ENCODE measurements at regions not wholly inside any gene's neighbourhood (a gene's known extent, or its start where the extent isn't known, plus 50 kb on each side); places are given as distances from the start of the nearest gene placed in this dataset.

GRCh38 chr19:28399187-28399586 is 813.8 kb downstream of the UQCRFS1 start:
- Histone ChIP-seq H3K23me2 (ENCODE audit: insufficient read length, low read depth, low read length, poor library complexity, severe bottlenecking) (no peaks in the 10 kb centered on the region), H3K9me3 (ENCODE audit: control insufficient read depth, low read depth, low read length) (no peaks in the 10 kb centered on the region), H2BK15ac (ENCODE audit: low read depth, low read length) (no peak overlapping the region), H2AK5ac (ENCODE audit: insufficient read length, low read length) (no peak overlapping the region), H2AFZ (ENCODE audit: low read length) (no peak overlapping the region), H3K56ac (ENCODE audit: insufficient read length, low read depth, low read length) (no peak overlapping the region), H2BK120ac (ENCODE audit: low read depth, low read length, poor library complexity, severe bottlenecking) (no peak overlapping the region), H2BK12ac (ENCODE audit: insufficient read length, low read depth, low read length) (no peak overlapping the region), H3K4me1 (ENCODE audit: insufficient read depth, low read length) (peaks cover 4% of the 10 kb centered on the region; the same call in 1 of the 2 replicates), H3K4me2 (ENCODE audit: insufficient read depth, insufficient read length, low read length) (no peak overlapping the region), H3T11ph (ENCODE audit: low read length) (no peak overlapping the region), H3K18ac (ENCODE audit: insufficient read length, low read depth, low read length) (no peak overlapping the region), H3K79me2 (ENCODE audit: insufficient read depth, low read length) (no peaks in the 10 kb centered on the region), H3K4ac (ENCODE audit: low read depth, low read length) (no peak overlapping the region), H3K9ac (ENCODE audit: extremely low read depth, insufficient read length, low read length) (no peak overlapping the region), H2BK20ac (ENCODE audit: low read depth, low read length, poor library complexity, severe bottlenecking) (no peak overlapping the region), H3K27me3 (ENCODE audit: insufficient read depth, low read length) (no peaks in the 10 kb centered on the region), H2BK5ac (ENCODE audit: insufficient read length, low read length) (no peak overlapping the region), H4K20me1 (ENCODE audit: control insufficient read depth, insufficient read depth, insufficient read length) (no peaks in the 10 kb centered on the region), H4K91ac (ENCODE audit: insufficient read length, low read depth, low read length) (no peak overlapping the region), H3K27ac (ENCODE audit: insufficient read length, low read depth, low read length) (no peak overlapping the region), H3K23ac (ENCODE audit: insufficient read length, low read depth, low read length) (no peak overlapping the region), H3K79me1 (ENCODE audit: insufficient read depth, low read depth, low read length, poor library complexity, severe bottlenecking) (no peaks in the 10 kb centered on the region), H4K5ac (ENCODE audit: insufficient read length, low read depth, low read length) (no peak overlapping the region), H3K14ac (ENCODE audit: insufficient read depth, low read length) (no peak overlapping the region), H4K8ac (replicated peaks; ENCODE audit: insufficient read length, low read depth, low read length) (no peak overlapping the region)
- no peak overlapping the region; a peak in 1 of 5 replicates for H3K4me3 Mint-ChIP-seq
- H3K27ac Mint-ChIP-seq = 0 out of 7 replicates have a peak overlapping the region, but pooled peaks of 1 of the 3 experiments have one; percentile 5
- WGBS (ENCODE audit: extremely low coverage, insufficient read length, low lambda C conversion rate) = no CpG with 5 or more reads among the region's 1 CpG
- peaks cover 29 to 46% of the 10 kb centered on the region in 2 experiments for H3K4me1 Mint-ChIP-seq
- TF ChIP-seq CTCF (conservative IDR thresholded peaks at IDR 0.05) = no peak
- H3K36me3 Mint-ChIP-seq (ENCODE audit: insufficient read depth in 1 of 3, low read depth in 3 of 3) = peaks cover 0 to 2% (median 0%) of the 10 kb centered on the region in 3 experiments; a peak in 1 of 7 replicates
- no peaks in the 10 kb centered on the region; the same call in 1 of the 2 replicates for H3K27me3 Mint-ChIP-seq (ENCODE audit: low read depth)
- DNase-seq = no peak
- peaks cover 0 to 3% of the 10 kb centered on the region in 2 experiments; a peak in 1 of 5 replicates for H3K9me3 Mint-ChIP-seq
